Liver (tissue), 8 donors: ENCODE measurements at regions not wholly inside any gene's neighbourhood (a gene's known extent, or its start where the extent isn't known, plus 50 kb on each side); places are given as distances from the start of the nearest gene placed in this dataset.

Experiments
- DNase-seq: peaks from one replicate; pipeline ENCODE4 v3.0.0-alpha.2; 2017; ENCODE audit warnings: low spot score
- H3K27ac ChIP-seq, 2 donors: one replicate each; pipeline ENCODE4 v1.7.0; 2013; ENCODE audit warnings: inconsistent platforms in 2 of 2, low read length in 2 of 2, control low read depth in 1 of 2, low read depth in 1 of 2, mild to moderate bottlenecking in 1 of 2
- H3K27me3 ChIP-seq, 4 donors: one replicate each; pipeline versions ENCODE4 v1.6.1 to v1.7.0; 2013; ENCODE audit warnings: low read length in 3 of 4, inconsistent platforms in 1 of 4, mild to moderate bottlenecking in 1 of 4, moderate library complexity in 1 of 4; ENCODE audit not compliant: control insufficient read depth in 4 of 4, insufficient read depth in 4 of 4
- H3K36me3 ChIP-seq, 4 donors: one replicate each; pipeline versions ENCODE4 v1.6.1 to v1.7.0; 2013; ENCODE audit warnings: low read length in 3 of 4, mild to moderate bottlenecking in 3 of 4, low read depth in 1 of 4, moderate library complexity in 1 of 4; ENCODE audit not compliant: control insufficient read depth in 4 of 4, insufficient read depth in 3 of 4
- H3K4me1 ChIP-seq, 4 donors: one replicate each; pipeline versions ENCODE4 v1.6.1 to v1.7.0; 2013; ENCODE audit warnings: low read length in 3 of 4, mild to moderate bottlenecking in 3 of 4, moderate library complexity in 1 of 4; ENCODE audit not compliant: control insufficient read depth in 4 of 4, insufficient read depth in 4 of 4
- H3K4me3 ChIP-seq, 3 donors: one replicate each; pipeline versions ENCODE4 v1.6.1 to v1.7.0; 2013; ENCODE audit warnings: low read length in 3 of 3, control low read depth in 1 of 3, low read depth in 1 of 3, mild to moderate bottlenecking in 1 of 3
- H3K9ac ChIP-seq, 2 donors: one replicate each; pipeline ENCODE4 v1.7.0; 2013; ENCODE audit warnings: low read length in 2 of 2, mild to moderate bottlenecking in 2 of 2, moderate library complexity in 2 of 2, control low read depth in 1 of 2, low read depth in 1 of 2
- H3K9me3 ChIP-seq, 4 donors: one replicate each; pipeline versions ENCODE4 v1.6.1 to v1.7.0; 2013; ENCODE audit warnings: low read length in 3 of 4; ENCODE audit not compliant: control insufficient read depth in 4 of 4
- EGR1 ChIP-seq, 2 donors: IDR thresholded peaks; 2 replicates each; pipeline ENCODE4 v1.6.1; 2016 to 2018; ENCODE audit warnings: antibody characterized with exemption in 2 of 2, low read depth in 2 of 2
- FOXA1 ChIP-seq: IDR thresholded peaks from 2 replicates; pipeline ENCODE4 v1.6.1; 2016; ENCODE audit warnings: antibody characterized with exemption
- FOXA2 ChIP-seq: IDR thresholded peaks from 2 replicates; pipeline ENCODE4 v1.6.1; 2016; ENCODE audit warnings: antibody characterized with exemption
- GABPA ChIP-seq, 2 donors: IDR thresholded peaks in 1 of 2; conservative IDR thresholded peaks in 1 of 2; 2 replicates each; pipeline ENCODE4 v1.6.1; 2016; ENCODE audit warnings: antibody characterized with exemption in 2 of 2, mild to moderate bottlenecking in 1 of 2, moderate library complexity in 1 of 2
- HNF4G ChIP-seq: IDR thresholded peaks from 2 replicates; pipeline ENCODE4 v1.6.1; 2016; ENCODE audit warnings: antibody characterized with exemption
- JUND ChIP-seq, 2 donors: IDR thresholded peaks; 2 replicates each; pipeline ENCODE4 v1.6.1; 2016; ENCODE audit warnings: antibody characterized with exemption in 2 of 2
- NR2F2 ChIP-seq: IDR thresholded peaks from 2 replicates; pipeline ENCODE4 v1.6.1; 2016; ENCODE audit warnings: antibody characterized with exemption
- RXRA ChIP-seq, 2 donors: IDR thresholded peaks; 2 replicates each; pipeline ENCODE4 v1.6.1; 2017 to 2018; ENCODE audit warnings: antibody characterized with exemption in 2 of 2, mild to moderate bottlenecking in 1 of 2
- SP1 ChIP-seq: IDR thresholded peaks from 2 replicates; pipeline ENCODE4 v1.6.1; 2018; ENCODE audit warnings: antibody characterized with exemption, mild to moderate bottlenecking
- TAF1 ChIP-seq: conservative IDR thresholded peaks from 2 replicates; pipeline ENCODE4 v1.6.1; 2016; ENCODE audit warnings: antibody characterized with exemption, mild to moderate bottlenecking
- YY1 ChIP-seq: IDR thresholded peaks from 2 replicates; pipeline ENCODE4 v1.6.1; 2016; ENCODE audit warnings: antibody characterized with exemption, mild to moderate bottlenecking
- WGBS: extraction: QIAGEN DNeasy Blood & Tissue Kit; methylation state at CpG from one replicate; pipeline ENCODE4 v1.1.7; 2013; 5-methylcytosine and 5-hydroxymethylcytosine counted together
- TF ChIP-seq, protein P1 (sequence below): IDR thresholded peaks from 2 replicates; pipeline ENCODE4 v1.6.1; 2016; ENCODE audit warnings: antibody characterized with exemption, mild to moderate bottlenecking
- TF ChIP-seq, protein P2 (sequence below): fragments of 150-350 bp; IDR thresholded peaks from 2 replicates; pipeline ENCODE4 v1.5.1; 2017; ENCODE audit warnings: improper control_type of control experiment, low read depth, low read length; ENCODE audit not compliant: missing input control
- TF ChIP-seq, protein P3 (sequence below): IDR thresholded peaks from 2 replicates; pipeline ENCODE4 v1.6.1; 2016; ENCODE audit warnings: antibody characterized with exemption
- TF ChIP-seq, protein P4 (sequence below): IDR thresholded peaks from 2 replicates; pipeline ENCODE4 v1.6.1; 2016; ENCODE audit warnings: antibody characterized with exemption
- donor health status: healthy.
- donor health status: healthy.
- donor health status: healthy.
- donor health status: healthy.
- donor health status: healthy.

DNA sequence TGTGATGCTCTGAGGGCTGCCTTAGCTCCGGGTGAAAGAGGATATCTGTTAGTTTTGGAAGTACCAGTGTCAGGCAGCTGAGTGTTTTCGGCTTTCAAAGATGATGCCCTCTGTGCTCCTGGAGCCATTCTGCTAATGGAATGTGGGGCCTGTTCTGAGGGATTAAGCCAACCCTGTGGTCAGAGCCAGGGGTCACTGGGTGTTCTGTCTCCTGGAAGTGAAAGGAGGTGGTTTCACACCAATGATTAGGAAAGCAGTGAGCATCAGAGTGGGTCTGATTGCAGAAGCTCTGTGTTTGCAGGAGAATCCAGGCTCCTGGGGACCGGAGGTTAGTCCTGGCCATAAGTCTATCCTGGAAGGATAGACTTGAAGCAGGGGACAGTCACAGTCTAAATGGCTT is 94.6 kb downstream of the UQCRFS1 start (continued):
- TF ChIP-seq, protein P1, sequence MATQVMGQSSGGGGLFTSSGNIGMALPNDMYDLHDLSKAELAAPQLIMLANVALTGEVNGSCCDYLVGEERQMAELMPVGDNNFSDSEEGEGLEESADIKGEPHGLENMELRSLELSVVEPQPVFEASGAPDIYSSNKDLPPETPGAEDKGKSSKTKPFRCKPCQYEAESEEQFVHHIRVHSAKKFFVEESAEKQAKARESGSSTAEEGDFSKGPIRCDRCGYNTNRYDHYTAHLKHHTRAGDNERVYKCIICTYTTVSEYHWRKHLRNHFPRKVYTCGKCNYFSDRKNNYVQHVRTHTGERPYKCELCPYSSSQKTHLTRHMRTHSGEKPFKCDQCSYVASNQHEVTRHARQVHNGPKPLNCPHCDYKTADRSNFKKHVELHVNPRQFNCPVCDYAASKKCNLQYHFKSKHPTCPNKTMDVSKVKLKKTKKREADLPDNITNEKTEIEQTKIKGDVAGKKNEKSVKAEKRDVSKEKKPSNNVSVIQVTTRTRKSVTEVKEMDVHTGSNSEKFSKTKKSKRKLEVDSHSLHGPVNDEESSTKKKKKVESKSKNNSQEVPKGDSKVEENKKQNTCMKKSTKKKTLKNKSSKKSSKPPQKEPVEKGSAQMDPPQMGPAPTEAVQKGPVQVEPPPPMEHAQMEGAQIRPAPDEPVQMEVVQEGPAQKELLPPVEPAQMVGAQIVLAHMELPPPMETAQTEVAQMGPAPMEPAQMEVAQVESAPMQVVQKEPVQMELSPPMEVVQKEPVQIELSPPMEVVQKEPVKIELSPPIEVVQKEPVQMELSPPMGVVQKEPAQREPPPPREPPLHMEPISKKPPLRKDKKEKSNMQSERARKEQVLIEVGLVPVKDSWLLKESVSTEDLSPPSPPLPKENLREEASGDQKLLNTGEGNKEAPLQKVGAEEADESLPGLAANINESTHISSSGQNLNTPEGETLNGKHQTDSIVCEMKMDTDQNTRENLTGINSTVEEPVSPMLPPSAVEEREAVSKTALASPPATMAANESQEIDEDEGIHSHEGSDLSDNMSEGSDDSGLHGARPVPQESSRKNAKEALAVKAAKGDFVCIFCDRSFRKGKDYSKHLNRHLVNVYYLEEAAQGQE: no peak
- TF ChIP-seq NR2F2 (no peak), YY1 (no peak), FOXA1 (no peak)
- TF ChIP-seq, protein P2, sequence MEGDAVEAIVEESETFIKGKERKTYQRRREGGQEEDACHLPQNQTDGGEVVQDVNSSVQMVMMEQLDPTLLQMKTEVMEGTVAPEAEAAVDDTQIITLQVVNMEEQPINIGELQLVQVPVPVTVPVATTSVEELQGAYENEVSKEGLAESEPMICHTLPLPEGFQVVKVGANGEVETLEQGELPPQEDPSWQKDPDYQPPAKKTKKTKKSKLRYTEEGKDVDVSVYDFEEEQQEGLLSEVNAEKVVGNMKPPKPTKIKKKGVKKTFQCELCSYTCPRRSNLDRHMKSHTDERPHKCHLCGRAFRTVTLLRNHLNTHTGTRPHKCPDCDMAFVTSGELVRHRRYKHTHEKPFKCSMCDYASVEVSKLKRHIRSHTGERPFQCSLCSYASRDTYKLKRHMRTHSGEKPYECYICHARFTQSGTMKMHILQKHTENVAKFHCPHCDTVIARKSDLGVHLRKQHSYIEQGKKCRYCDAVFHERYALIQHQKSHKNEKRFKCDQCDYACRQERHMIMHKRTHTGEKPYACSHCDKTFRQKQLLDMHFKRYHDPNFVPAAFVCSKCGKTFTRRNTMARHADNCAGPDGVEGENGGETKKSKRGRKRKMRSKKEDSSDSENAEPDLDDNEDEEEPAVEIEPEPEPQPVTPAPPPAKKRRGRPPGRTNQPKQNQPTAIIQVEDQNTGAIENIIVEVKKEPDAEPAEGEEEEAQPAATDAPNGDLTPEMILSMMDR: no peak

DNA sequence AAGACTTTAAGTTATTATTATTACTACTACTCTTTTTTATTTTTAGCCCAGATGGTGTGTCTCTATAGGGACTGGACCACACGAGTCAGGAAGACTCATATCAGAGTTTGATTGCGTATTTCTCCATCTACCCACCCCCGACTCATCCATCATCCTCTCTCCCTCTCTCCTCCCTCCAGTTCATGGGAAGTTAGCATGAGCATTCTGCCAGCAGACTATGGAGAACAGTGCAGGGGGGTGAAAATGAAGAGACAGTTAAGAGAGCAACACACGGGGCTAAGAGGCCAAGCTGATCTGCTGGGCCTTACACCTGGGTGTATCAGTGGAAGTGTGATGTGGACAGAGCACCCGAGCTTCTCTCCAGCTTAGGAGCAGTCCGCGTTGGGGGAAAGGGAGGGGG is 95.0 kb downstream of the UQCRFS1 start:
- no peak overlapping the region for H3K27ac ChIP-seq
- H3K4me1 ChIP-seq: no peaks in the 10 kb centered on the region
- H3K9ac ChIP-seq: no peak overlapping the region
- H3K27me3 ChIP-seq: no peaks in the 10 kb centered on the region
- no peaks in the 10 kb centered on the region for H3K9me3 ChIP-seq
- TF ChIP-seq, protein P1: no peak
- no peak for TF ChIP-seq FOXA2
- no peak for TF ChIP-seq HNF4G
- TF ChIP-seq RXRA (IDR thresholded peaks at IDR 0.05): no peak
- TF ChIP-seq NR2F2: no peak
- TF ChIP-seq GABPA (IDR thresholded peaks at IDR 0.05 in 1 of 2, conservative IDR thresholded peaks at IDR 0.05 in 1 of 2): no peak
- TF ChIP-seq, protein P3, sequence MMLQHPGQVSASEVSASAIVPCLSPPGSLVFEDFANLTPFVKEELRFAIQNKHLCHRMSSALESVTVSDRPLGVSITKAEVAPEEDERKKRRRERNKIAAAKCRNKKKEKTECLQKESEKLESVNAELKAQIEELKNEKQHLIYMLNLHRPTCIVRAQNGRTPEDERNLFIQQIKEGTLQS: no peak
- no peaks in the 10 kb centered on the region for H3K36me3 ChIP-seq
- DNase-seq: no peak
- H3K4me3 ChIP-seq: no peak overlapping the region
- WGBS: 49% methylated on average over 7 of the region's 7 CpGs

DNA sequence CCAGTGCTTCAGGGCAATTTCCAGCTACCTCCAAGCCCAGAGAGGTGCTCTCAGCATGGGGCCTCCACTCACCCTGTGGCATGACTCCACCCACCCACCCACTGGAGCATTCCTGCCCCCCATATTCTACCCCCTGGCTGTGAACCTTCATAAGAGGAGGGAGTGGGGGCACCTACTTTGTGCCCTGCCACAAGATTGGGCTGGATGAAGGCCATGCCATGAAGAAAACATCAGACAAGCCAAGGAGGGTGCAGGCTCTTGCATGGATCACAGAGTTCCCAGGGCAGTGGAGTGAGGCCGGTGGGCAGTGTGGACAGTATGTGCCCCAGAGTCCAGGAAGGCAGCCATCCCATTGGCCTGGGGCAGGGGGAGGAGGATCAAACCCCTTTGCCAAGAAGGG is 97.8 kb downstream of the UQCRFS1 start:
- no peaks in the 10 kb centered on the region for H3K27me3 ChIP-seq
- H3K9ac ChIP-seq: no peak overlapping the region
- H3K4me1 ChIP-seq: no peaks in the 10 kb centered on the region
- H3K36me3 ChIP-seq: no peaks in the 10 kb centered on the region
- H3K9me3 ChIP-seq: no peaks in the 10 kb centered on the region
- no peak overlapping the region for H3K4me3 ChIP-seq
- WGBS: 87% methylated on average over 1 of the region's 1 CpG
- no peak overlapping the region for H3K27ac ChIP-seq
- DNase-seq: no peak
- TF ChIP-seq, protein P1: no peak
- TF ChIP-seq NR2F2 (no peak), FOXA1 (no peak), SP1 (no peak), JUND (IDR thresholded peaks at IDR 0.05) (no peak), TAF1 (no peak), EGR1 (IDR thresholded peaks at IDR 0.05; ENCODE audit: low read depth in 2 of 2) (no peak)
- TF ChIP-seq, protein P2: no peak
- TF ChIP-seq, protein P4, sequence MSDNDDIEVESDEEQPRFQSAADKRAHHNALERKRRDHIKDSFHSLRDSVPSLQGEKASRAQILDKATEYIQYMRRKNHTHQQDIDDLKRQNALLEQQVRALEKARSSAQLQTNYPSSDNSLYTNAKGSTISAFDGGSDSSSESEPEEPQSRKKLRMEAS: no peak
